Mesenchymal stem cell (in vitro differentiated cells and primary cell): ENCODE measurements at regions not wholly inside any gene's neighbourhood (a gene's known extent, or its start where the extent isn't known, plus 50 kb on each side); places are given as distances from the start of the nearest gene placed in this dataset.
A peak's percentile ranks its signal among the peaks of the same experiment; 100 is the strongest.

Experiments used
- DNase-seq: peaks from one replicate; pipeline ENCODE4 v3.0.0-alpha.2; 2013
- H2AFZ ChIP-seq: one replicate; pipeline ENCODE4 v1.6.1; 2013; ENCODE audit warnings: low read depth, mild to moderate bottlenecking, control low read depth, inconsistent platforms, low read length, moderate library complexity
- H2AK5ac ChIP-seq: 2 replicates; pipeline ENCODE4 v1.6.1; 2013; ENCODE audit warnings: low read length, moderate library complexity, mild to moderate bottlenecking, inconsistent platforms; ENCODE audit not compliant: severe bottlenecking
- H2BK120ac ChIP-seq: one replicate; pipeline ENCODE4 v1.6.1; 2013; ENCODE audit warnings: low read depth, mild to moderate bottlenecking, inconsistent platforms, low read length, moderate library complexity
- H2BK12ac ChIP-seq, 2 experiments: one replicate each; pipeline ENCODE4 v1.6.1; 2013; ENCODE audit warnings: inconsistent platforms in 2 of 2, low read length in 2 of 2, mild to moderate bottlenecking in 2 of 2, moderate library complexity in 2 of 2, control low read depth in 1 of 2
- H2BK15ac ChIP-seq: one replicate; pipeline ENCODE4 v1.6.1; 2013; ENCODE audit warnings: mild to moderate bottlenecking, low read depth, inconsistent platforms; ENCODE audit not compliant: poor library complexity, severe bottlenecking
- H2BK5ac ChIP-seq: 2 replicates; pipeline ENCODE4 v1.6.1; 2013; ENCODE audit warnings: low read depth, mild to moderate bottlenecking, low read length, control low read depth, inconsistent platforms; ENCODE audit not compliant: poor library complexity, severe bottlenecking
- H3K14ac ChIP-seq, 2 experiments: one replicate each; pipeline ENCODE4 v1.6.1; 2013; ENCODE audit warnings: inconsistent platforms in 2 of 2, low read length in 2 of 2, control low read depth in 1 of 2, mild to moderate bottlenecking in 1 of 2, moderate library complexity in 1 of 2
- H3K18ac ChIP-seq, 2 experiments: one replicate each; pipeline ENCODE4 v1.6.1; 2013; ENCODE audit warnings: inconsistent platforms in 2 of 2, low read length in 2 of 2, control low read depth in 1 of 2, low read depth in 1 of 2, mild to moderate bottlenecking in 1 of 2
- H3K23ac ChIP-seq, 2 experiments: one replicate each; pipeline ENCODE4 v1.6.1; 2013; ENCODE audit warnings: inconsistent platforms in 2 of 2, low read length in 2 of 2, mild to moderate bottlenecking in 2 of 2, moderate library complexity in 2 of 2, control low read depth in 1 of 2
- H3K27ac ChIP-seq: 2 replicates; pipeline ENCODE4 v1.5.1; 2013; ENCODE audit warnings: mild to moderate bottlenecking, moderate library complexity, low read length, control low read depth, inconsistent platforms; ENCODE audit not compliant: poor library complexity, severe bottlenecking
- H3K27me3 ChIP-seq, 2 experiments: 2 replicates each; pipeline versions ENCODE4 v1.6.1 to v1.7.0; 2013; ENCODE audit warnings: low read length in 2 of 2, mild to moderate bottlenecking in 2 of 2, moderate library complexity in 2 of 2, control low read depth in 1 of 2, inconsistent platforms in 1 of 2; ENCODE audit not compliant: control insufficient read depth in 1 of 2, insufficient read depth in 1 of 2
- H3K36me3 ChIP-seq, 2 experiments: 2 replicates each; pipeline versions ENCODE4 v1.6.1 to v1.7.0; 2013; ENCODE audit warnings: low read length in 2 of 2, control low read depth in 1 of 2, inconsistent platforms in 1 of 2, low read depth in 1 of 2, mild to moderate bottlenecking in 1 of 2; ENCODE audit not compliant: insufficient read depth in 2 of 2, control insufficient read depth in 1 of 2
- H3K4ac ChIP-seq, 2 experiments: one replicate each; pipeline ENCODE4 v1.6.1; 2013; ENCODE audit warnings: inconsistent platforms in 2 of 2, low read length in 2 of 2, mild to moderate bottlenecking in 2 of 2, moderate library complexity in 2 of 2, control low read depth in 1 of 2, low read depth in 1 of 2
- H3K4me1 ChIP-seq: 2 replicates; pipeline ENCODE4 v1.6.1; 2013; ENCODE audit warnings: low read depth, low read length, control low read depth; ENCODE audit not compliant: control insufficient read depth, insufficient read depth
- H3K4me2 ChIP-seq: 2 replicates; pipeline ENCODE4 v1.6.1; 2013; ENCODE audit warnings: low read length, mild to moderate bottlenecking, inconsistent platforms; ENCODE audit not compliant: poor library complexity, severe bottlenecking
- H3K4me3 ChIP-seq, 2 experiments: 2 replicates each; pipeline versions ENCODE4 v1.5.1 to v1.7.0; 2013; ENCODE audit warnings: low read length in 2 of 2, mild to moderate bottlenecking in 2 of 2, control low read depth in 1 of 2, low read depth in 1 of 2; ENCODE audit not compliant: insufficient read depth in 1 of 2
- H3K79me1 ChIP-seq: replicated peaks from 2 replicates; pipeline ENCODE4 v1.6.1; 2013; ENCODE audit warnings: mild to moderate bottlenecking, control low read depth, low read length, inconsistent platforms; ENCODE audit not compliant: poor library complexity, severe bottlenecking
- H3K9ac ChIP-seq: 2 replicates; pipeline ENCODE4 v1.7.0; 2013; ENCODE audit warnings: mild to moderate bottlenecking, low read length, moderate library complexity
- H3K9me3 ChIP-seq: 2 replicates; pipeline ENCODE4 v1.7.0; 2013; ENCODE audit warnings: mild to moderate bottlenecking, low read length; ENCODE audit not compliant: control insufficient read depth
- H4K8ac ChIP-seq: one replicate; pipeline ENCODE4 v1.6.1; 2013; ENCODE audit warnings: inconsistent platforms, mild to moderate bottlenecking, low read length, moderate library complexity
- H4K91ac ChIP-seq: one replicate; pipeline ENCODE4 v1.6.1; 2013; ENCODE audit warnings: mild to moderate bottlenecking, low read length, inconsistent platforms
- WGBS: methylation state at CpG from one replicate; pipeline ENCODE4 v1.1.7; 2013; ENCODE audit warnings: mixed read lengths; 5-methylcytosine and 5-hydroxymethylcytosine counted together

- no peak overlapping the region for H2AK5ac ChIP-seq
- no peaks in the 10 kb centered on the region for H3K36me3 ChIP-seq
- peak overlapping the region in 1 of 2 experiments; percentile 18 for H3K18ac ChIP-seq
- H3K14ac ChIP-seq, result no peak overlapping the region
- H3K4me2 ChIP-seq, result no peak overlapping the region
- H2BK15ac ChIP-seq, result no peak overlapping the region
- DNase-seq, result no peak
- no peak overlapping the region for H3K23ac ChIP-seq
- H2BK12ac ChIP-seq, result no peak overlapping the region
- H3K9me3 ChIP-seq, result peaks cover 7% of the 10 kb centered on the region
- H2BK5ac ChIP-seq, result no peak overlapping the region
- H3K27me3 ChIP-seq, result peaks cover 0 to 9% of the 10 kb centered on the region in 2 experiments
- H3K4me3 ChIP-seq, result peak overlapping the region in 1 of 2 experiments; percentile 28
- no peaks in the 10 kb centered on the region for H3K4me1 ChIP-seq
- no peaks in the 10 kb centered on the region for H3K79me1 ChIP-seq
- H3K4ac ChIP-seq, result no peak overlapping the region
- peak overlapping the region; percentile 51 for H3K9ac ChIP-seq
- H2BK120ac ChIP-seq, result no peak overlapping the region
- H4K91ac ChIP-seq, result no peak overlapping the region
- no peak overlapping the region for H2AFZ ChIP-seq
- no peak overlapping the region for H3K27ac ChIP-seq
- H4K8ac ChIP-seq, result no peak overlapping the region
- WGBS, result 79% methylated on average over 10 of the region's 10 CpGs
These were observed 73.2 kb upstream of the C16orf82 start for GRCh38 chr16:26993511-26993910.

DNA sequence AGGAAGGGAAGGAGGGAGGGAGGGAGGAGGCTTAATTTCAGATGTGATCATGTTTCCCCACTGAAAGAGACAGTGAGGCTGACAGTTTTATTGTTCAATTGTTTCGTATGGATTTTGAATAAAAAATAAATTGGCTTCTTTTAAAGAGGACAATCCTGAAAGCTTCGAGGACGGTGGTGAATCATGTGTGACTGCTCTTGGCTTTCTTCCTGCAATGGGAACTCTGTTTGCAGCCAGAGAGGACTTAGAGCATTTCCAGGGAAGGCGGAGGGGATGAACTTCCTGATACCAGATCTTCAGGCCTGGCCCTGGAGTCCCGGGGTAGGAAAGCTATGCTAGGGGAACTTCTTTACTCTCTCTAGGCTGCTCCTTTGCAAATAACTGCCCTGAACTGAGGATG, 72.8 kb upstream of the C16orf82 start:
- Histone ChIP-seq H3K4me2 (no peak overlapping the region), H3K23ac (no peak overlapping the region), H3K4ac (no peak overlapping the region), H3K14ac (no peak overlapping the region), H4K91ac (no peak overlapping the region), H3K9ac (peak overlapping the region; percentile 51), H3K79me1 (no peaks in the 10 kb centered on the region), H3K27ac (no peak overlapping the region), H3K27me3 (peaks cover 0 to 13% of the 10 kb centered on the region in 2 experiments), H2BK5ac (no peak overlapping the region), H3K4me3 (peak overlapping the region in 1 of 2 experiments; percentile 28), H2BK120ac (no peak overlapping the region), H4K8ac (no peak overlapping the region), H2BK15ac (no peak overlapping the region), H2AFZ (no peak overlapping the region), H3K4me1 (no peaks in the 10 kb centered on the region), H2AK5ac (no peak overlapping the region), H3K9me3 (peaks cover 7% of the 10 kb centered on the region), H2BK12ac (no peak overlapping the region), H3K18ac (no peak overlapping the region), H3K36me3 (no peaks in the 10 kb centered on the region)
- WGBS, result 68% methylated on average over 5 of the region's 5 CpGs
- DNase-seq, result peak; percentile 10

DNA sequence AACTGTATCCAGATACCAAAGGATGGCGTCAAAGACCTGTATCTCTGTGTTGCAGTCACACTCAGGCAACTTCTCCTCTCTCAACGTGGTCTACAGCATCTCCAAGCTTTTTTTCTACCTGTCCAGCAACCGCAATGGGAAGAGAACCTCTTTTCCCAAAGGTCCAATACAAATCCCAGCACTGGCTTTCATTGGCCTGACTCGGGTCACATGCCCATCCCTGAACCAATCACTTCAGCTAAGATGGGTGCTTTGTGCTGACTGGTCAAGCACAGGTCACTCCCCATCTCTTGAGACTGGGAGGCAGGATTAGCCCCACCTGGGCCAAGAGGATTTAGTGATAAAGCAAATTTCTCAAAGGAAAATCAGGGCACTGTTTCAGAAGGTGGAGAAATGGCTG, 71.2 kb upstream of the C16orf82 start:
- H4K8ac ChIP-seq, result no peak overlapping the region
- DNase-seq, result no peak
- H3K27ac ChIP-seq, result no peak overlapping the region
- H2BK5ac ChIP-seq, result no peak overlapping the region
- H3K4me1 ChIP-seq, result no peaks in the 10 kb centered on the region
- H3K36me3 ChIP-seq, result no peaks in the 10 kb centered on the region
- H3K4me2 ChIP-seq, result no peak overlapping the region
- H3K4me3 ChIP-seq, result no peak overlapping the region
- 79% methylated on average over 4 of the region's 4 CpGs for WGBS
- H4K91ac ChIP-seq, result no peak overlapping the region
- H2BK120ac ChIP-seq, result no peak overlapping the region
- H3K14ac ChIP-seq, result no peak overlapping the region
- no peak overlapping the region for H2AFZ ChIP-seq
- H3K18ac ChIP-seq, result no peak overlapping the region
- H3K9me3 ChIP-seq, result peaks cover 7% of the 10 kb centered on the region
- H3K23ac ChIP-seq, result no peak overlapping the region
- H3K4ac ChIP-seq, result no peak overlapping the region
- no peaks in the 10 kb centered on the region for H3K79me1 ChIP-seq
- H2BK15ac ChIP-seq, result no peak overlapping the region
- no peak overlapping the region for H2BK12ac ChIP-seq
- H2AK5ac ChIP-seq, result no peak overlapping the region
- peaks cover 0 to 13% of the 10 kb centered on the region in 2 experiments for H3K27me3 ChIP-seq
- H3K9ac ChIP-seq, result no peak overlapping the region

DNA sequence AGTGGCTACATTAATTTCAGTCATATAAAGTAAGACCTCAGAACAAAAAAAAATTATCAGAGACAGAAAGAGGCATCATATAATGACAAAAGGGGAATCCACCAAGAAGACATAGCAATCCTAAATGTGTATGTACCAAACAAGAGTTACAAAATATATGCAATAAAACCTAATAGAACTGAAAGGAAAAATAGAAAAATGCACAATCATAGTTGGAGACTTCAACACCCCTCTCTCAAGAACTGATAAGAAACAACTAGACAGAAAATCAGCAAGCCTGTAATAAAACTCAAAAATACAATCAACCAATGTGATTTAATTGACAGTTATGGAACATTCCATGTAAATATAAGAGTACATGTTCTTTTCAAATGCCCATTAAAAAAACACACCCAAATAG, 61.3 kb upstream of the C16orf82 start:
- Histone ChIP-seq H2BK12ac (no peak overlapping the region), H3K4me2 (no peak overlapping the region), H2BK120ac (no peak overlapping the region), H4K91ac (no peak overlapping the region), H3K18ac (no peak overlapping the region), H3K9ac (no peak overlapping the region), H3K36me3 (no peaks in the 10 kb centered on the region), H4K8ac (no peak overlapping the region), H3K14ac (no peak overlapping the region), H2BK15ac (no peak overlapping the region), H3K23ac (no peak overlapping the region), H2AFZ (no peak overlapping the region), H3K79me1 (no peaks in the 10 kb centered on the region), H3K4me1 (no peaks in the 10 kb centered on the region), H3K4me3 (no peak overlapping the region), H2AK5ac (no peak overlapping the region), H3K27ac (no peak overlapping the region), H3K9me3 (peaks cover 11% of the 10 kb centered on the region), H2BK5ac (no peak overlapping the region), H3K27me3 (no peaks in the 10 kb centered on the region), H3K4ac (no peak overlapping the region)
- no peak for DNase-seq
